SK-N-SH treated with all-trans-retinoic acid at 6 μM for 48 hours (cell line): ENCODE measurements at regions not wholly inside any gene's neighbourhood (a gene's known extent, or its start where the extent isn't known, plus 50 kb on each side); places are given as distances from the start of the nearest gene placed in this dataset.

Experiments used
- ARNTL ChIP-seq: fragments of 450-650 bp; formaldehyde crosslinking; IDR thresholded peaks from 2 replicates; pipeline ENCODE4 v1.5.0; 2020; ENCODE audit warnings: low read depth, mild to moderate bottlenecking, moderate library complexity, borderline replicate concordance
- CSDC2 ChIP-seq: fragments of 250-450 bp; sonication (Bioruptor Pico); IDR thresholded peaks from 2 replicates; pipeline ENCODE4 v1.5.0; 2020; ENCODE audit warnings: mild to moderate bottlenecking, moderate library complexity
- ZNF565 ChIP-seq: fragments of 450-650 bp; formaldehyde crosslinking; conservative IDR thresholded peaks from 2 replicates; pipeline ENCODE4 v1.5.0; 2020; ENCODE audit warnings: low read depth, mild to moderate bottlenecking, moderate library complexity
- TF ChIP-seq, protein P1 (sequence below): fragments of 250-450 bp; sonication (Bioruptor Pico); IDR thresholded peaks from 2 replicates; pipeline ENCODE4 v1.8.0; 2020; ENCODE audit warnings: mild to moderate bottlenecking, moderate library complexity, borderline replicate concordance

DNA sequence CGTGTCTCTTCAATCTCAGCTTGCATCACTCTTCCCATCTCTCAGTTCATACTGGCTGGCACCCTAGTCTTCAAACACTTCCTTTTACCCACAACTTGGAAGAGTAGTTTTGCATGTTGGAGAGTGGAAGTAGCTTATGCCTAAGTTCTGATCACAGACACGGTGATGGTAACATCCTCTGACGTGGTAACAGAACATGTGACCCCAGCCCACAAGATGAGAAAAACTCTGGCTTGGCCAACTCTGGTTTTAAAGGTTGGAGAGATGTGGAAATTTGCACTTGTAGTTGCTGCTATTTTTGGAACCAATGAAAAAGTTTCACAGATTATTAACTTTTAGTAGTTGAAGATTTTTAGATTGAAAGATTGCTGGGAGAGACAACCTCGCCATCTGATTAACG, 155.4 kb upstream of the SLC35G4 start:
- TF ChIP-seq, protein P1, sequence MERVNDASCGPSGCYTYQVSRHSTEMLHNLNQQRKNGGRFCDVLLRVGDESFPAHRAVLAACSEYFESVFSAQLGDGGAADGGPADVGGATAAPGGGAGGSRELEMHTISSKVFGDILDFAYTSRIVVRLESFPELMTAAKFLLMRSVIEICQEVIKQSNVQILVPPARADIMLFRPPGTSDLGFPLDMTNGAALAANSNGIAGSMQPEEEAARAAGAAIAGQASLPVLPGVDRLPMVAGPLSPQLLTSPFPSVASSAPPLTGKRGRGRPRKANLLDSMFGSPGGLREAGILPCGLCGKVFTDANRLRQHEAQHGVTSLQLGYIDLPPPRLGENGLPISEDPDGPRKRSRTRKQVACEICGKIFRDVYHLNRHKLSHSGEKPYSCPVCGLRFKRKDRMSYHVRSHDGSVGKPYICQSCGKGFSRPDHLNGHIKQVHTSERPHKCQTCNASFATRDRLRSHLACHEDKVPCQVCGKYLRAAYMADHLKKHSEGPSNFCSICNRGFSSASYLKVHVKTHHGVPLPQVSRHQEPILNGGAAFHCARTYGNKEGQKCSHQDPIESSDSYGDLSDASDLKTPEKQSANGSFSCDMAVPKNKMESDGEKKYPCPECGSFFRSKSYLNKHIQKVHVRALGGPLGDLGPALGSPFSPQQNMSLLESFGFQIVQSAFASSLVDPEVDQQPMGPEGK: no peak
- TF ChIP-seq ZNF565 (CRISPR knock-in tag) (no peak), ARNTL (CRISPR knock-in tag) (no peak), CSDC2 (no peak)
